PC-9 (cell line): ENCODE measurements at regions not wholly inside any gene's neighbourhood (a gene's known extent, or its start where the extent isn't known, plus 50 kb on each side); places are given as distances from the start of the nearest gene placed in this dataset.
"Not testable (repeated sequence)": the region's sequence is repeated elsewhere in the genome, so short reads cannot be mapped to it uniquely, and the experiment has no call there.

Experiments
- BruUV-seq: library from RNA; stranded (reverse); fragments of 400-500 nt; replicated peaks from 2 replicates; lab custom pipeline; 2021; lab: Mats Ljungman, UMichigan
- CTCF ChIA-PET: fragments of 300-600 bp; sonication (Branson Sonifier 250); formaldehyde crosslinking; loops from one replicate; lab custom pipeline; 2022; ENCODE audit warnings: antibody characterized with exemption; lab: Charles Lee
- POLR2A ChIA-PET: fragments of 300-600 bp; sonication (Branson Sonifier 250); formaldehyde crosslinking; loops from one replicate; lab custom pipeline; 2022; ENCODE audit warnings: antibody characterized with exemption; ENCODE audit not compliant: unreplicated experiment; lab: Charles Lee
- DNase-seq, 2 experiments: peaks; one replicate each; pipeline versions ENCODE4 v3.0.0 to v3.0.0-alpha.2; 2015 to 2022; ENCODE audit warnings: mixed read lengths in 1 of 2
- H2AFZ ChIP-seq: fragments of 200-600 bp; sonication (generic); 2 replicates; pipeline ENCODE4 v1.8.1; 2017; ENCODE audit warnings: antibody characterized with exemption
- H3F3A ChIP-seq: fragments of 200-600 bp; sonication (generic); 2 replicates; pipeline ENCODE4 v1.8.1; 2017; ENCODE audit warnings: antibody characterized with exemption, mild to moderate bottlenecking, low read depth; ENCODE audit not compliant: insufficient read depth
- H3K27ac ChIP-seq: fragments of 200-600 bp; sonication (generic); 2 replicates; pipeline ENCODE4 v1.6.1; 2016; ENCODE audit warnings: mixed run types
- H3K27me3 ChIP-seq: fragments of 200-600 bp; sonication (generic); 2 replicates; pipeline ENCODE4 v1.6.1; 2016; ENCODE audit warnings: low read depth, mixed run types; ENCODE audit not compliant: insufficient read depth
- H3K36me3 ChIP-seq: fragments of 200-600 bp; sonication (generic); 2 replicates; pipeline ENCODE4 v1.6.1; 2016; ENCODE audit warnings: low read depth, mixed run types
- H3K4me1 ChIP-seq: fragments of 200-600 bp; sonication (generic); replicated peaks from 2 replicates; pipeline ENCODE4 v1.6.1; 2016; ENCODE audit warnings: mixed run types; ENCODE audit not compliant: insufficient read depth
- H3K4me2 ChIP-seq: fragments of 200-600 bp; sonication (generic); 2 replicates; pipeline ENCODE4 v1.6.1; 2017; ENCODE audit warnings: mixed run types
- H3K4me3 ChIP-seq: fragments of 200-600 bp; sonication (generic); 2 replicates; pipeline ENCODE4 v1.6.1; 2016; ENCODE audit warnings: mixed run types
- H3K79me2 ChIP-seq: fragments of 200-600 bp; sonication (generic); 2 replicates; pipeline ENCODE4 v1.6.1; 2017; ENCODE audit warnings: low read depth, mixed run types
- H3K9me2 ChIP-seq: fragments of 200-600 bp; sonication (generic); 2 replicates; pipeline ENCODE4 v1.8.1; 2017; ENCODE audit warnings: mild to moderate bottlenecking; ENCODE audit not compliant: insufficient read depth
- H3K9me3 ChIP-seq: fragments of 200-600 bp; sonication (generic); 2 replicates; pipeline ENCODE4 v1.8.1; 2016; ENCODE audit warnings: low read depth; ENCODE audit not compliant: insufficient read depth
- H4K20me1 ChIP-seq: fragments of 200-600 bp; sonication (generic); 2 replicates; pipeline ENCODE4 v1.8.1; 2017; ENCODE audit not compliant: insufficient read depth
- CTCF ChIP-seq: fragments of 200-600 bp; sonication (generic); conservative IDR thresholded peaks from 2 replicates; pipeline ENCODE4 v1.6.1; 2017; ENCODE audit warnings: mixed run types, antibody characterized with exemption, mild to moderate bottlenecking, moderate library complexity
- EZH2 ChIP-seq: fragments of 200-600 bp; sonication (generic); IDR thresholded peaks from 2 replicates; pipeline ENCODE4 v1.8.0; 2017; ENCODE audit warnings: antibody characterized with exemption, low read depth
- intact Hi-C: fragments of 100-400 bp; cut with micrococcal nuclease; formaldehyde crosslinking; loops from one replicate; pipeline ENCODE4 v1.10.0; 2022; ENCODE audit not compliant: unreplicated experiment

DNA sequence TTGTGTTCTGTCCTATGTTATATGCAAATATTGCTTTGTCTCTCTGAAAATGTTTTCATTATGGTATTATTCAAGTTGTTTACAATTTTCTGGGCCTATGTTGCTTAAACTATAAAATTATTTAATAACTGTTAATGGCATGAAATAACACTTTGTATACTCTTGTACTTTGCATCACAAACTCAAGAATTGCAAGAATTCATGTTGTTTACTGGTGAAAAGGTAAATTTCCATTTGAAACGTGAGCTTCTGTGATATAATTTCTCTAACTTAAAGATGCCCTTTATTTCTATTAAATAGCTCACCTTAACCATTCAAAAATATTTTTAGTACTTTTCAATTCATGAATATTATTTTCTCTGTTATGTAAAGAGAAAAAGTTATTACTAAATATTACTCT is 1504.2 kb downstream of the SUCLG1 start:
- no peaks in the 10 kb centered on the region for H4K20me1 ChIP-seq
- ChIA-PET CTCF (no interaction called here), POLR2A (no interaction called here)
- no peak overlapping the region for H3K4me2 ChIP-seq
- no peaks in the 10 kb centered on the region for H3K79me2 ChIP-seq
- H3K27ac ChIP-seq = no peak overlapping the region
- no TSS peak for BruUV-seq
- H3K9me2 ChIP-seq = no peaks in the 10 kb centered on the region
- intact Hi-C loops = no loop called here
- H3K36me3 ChIP-seq = no peaks in the 10 kb centered on the region
- H2AFZ ChIP-seq = no peak overlapping the region
- TF ChIP-seq EZH2 (no peak), CTCF (no peak)
- no peak for DNase-seq
- H3K4me3 ChIP-seq = no peak overlapping the region
- no peaks in the 10 kb centered on the region for H3K27me3 ChIP-seq
- no peaks in the 10 kb centered on the region for H3K9me3 ChIP-seq
- H3F3A ChIP-seq = no peaks in the 10 kb centered on the region
- no peaks in the 10 kb centered on the region for H3K4me1 ChIP-seq

DNA sequence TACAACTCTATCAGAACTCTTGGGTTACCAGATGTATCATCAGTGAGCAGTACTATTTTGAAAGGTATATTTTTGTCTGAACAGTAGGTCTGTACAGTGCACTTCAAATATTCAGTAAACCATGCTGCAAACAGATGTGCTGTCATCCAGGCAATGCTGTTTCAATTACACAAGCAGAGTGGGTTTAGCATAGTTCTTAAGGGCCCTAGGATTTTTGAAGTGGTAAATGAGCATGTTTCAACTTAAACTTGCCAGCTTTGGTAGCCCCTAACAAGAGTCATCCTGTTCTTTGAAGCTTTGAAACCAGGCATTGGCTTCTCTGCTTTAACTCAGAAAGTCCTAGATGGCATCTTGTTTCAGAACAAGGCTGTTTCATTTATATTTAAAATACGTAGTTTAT is 1519.9 kb downstream of the SUCLG1 start:
- CTCF ChIA-PET = no interaction called here
- no peaks in the 10 kb centered on the region for H3K4me1 ChIP-seq
- no peaks in the 10 kb centered on the region for H3K9me2 ChIP-seq
- POLR2A ChIA-PET = no interaction called here
- H3K9me3 ChIP-seq = no peaks in the 10 kb centered on the region
- H2AFZ ChIP-seq = no peak overlapping the region
- H3K27ac ChIP-seq = no peak overlapping the region
- intact Hi-C loops = no loop called here
- TF ChIP-seq CTCF (no peak), EZH2 (no peak)
- H3K79me2 ChIP-seq = no peaks in the 10 kb centered on the region
- no peaks in the 10 kb centered on the region for H4K20me1 ChIP-seq
- DNase-seq = no peak
- no peaks in the 10 kb centered on the region for H3K36me3 ChIP-seq
- no TSS peak for BruUV-seq
- H3F3A ChIP-seq = no peaks in the 10 kb centered on the region
- no peaks in the 10 kb centered on the region for H3K27me3 ChIP-seq
- H3K4me3 ChIP-seq = no peak overlapping the region
- no peak overlapping the region for H3K4me2 ChIP-seq

DNA sequence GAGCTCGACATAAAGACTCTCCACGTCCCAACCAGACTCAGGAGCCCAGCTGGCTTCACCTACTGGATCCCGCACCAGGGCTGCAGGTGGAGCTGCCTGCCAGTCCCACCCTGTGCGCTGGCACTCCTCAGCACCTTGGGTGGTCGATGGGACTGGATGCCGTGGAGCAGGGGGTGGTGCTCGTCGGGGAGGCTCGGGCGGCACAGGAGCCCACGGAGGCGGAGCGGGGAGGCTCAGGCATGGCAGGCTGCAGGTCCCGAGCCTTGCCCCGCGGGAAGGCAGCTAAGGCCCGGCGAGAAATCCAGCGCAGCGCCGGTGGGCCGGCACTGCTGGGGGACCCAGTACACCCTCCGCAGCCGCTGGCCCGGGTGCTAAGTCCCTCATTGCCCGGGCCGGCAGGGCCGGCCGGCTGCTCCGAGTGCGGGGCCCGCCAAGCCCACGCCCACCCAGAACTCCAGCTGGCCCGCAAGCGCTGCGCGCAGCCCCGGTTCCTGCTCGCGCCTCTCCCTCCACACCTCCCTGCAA is 1520.7 kb downstream of the SUCLG1 start:
- H3K4me3 ChIP-seq, BruUV-seq, H3F3A ChIP-seq, H3K9me3 ChIP-seq, DNase-seq, CTCF ChIA-PET, H3K4me2 ChIP-seq, H4K20me1 ChIP-seq, H3K9me2 ChIP-seq, H2AFZ ChIP-seq, intact Hi-C loops, POLR2A ChIA-PET, H3K27ac ChIP-seq, H3K79me2 ChIP-seq, H3K36me3 ChIP-seq, H3K4me1 ChIP-seq, H3K27me3 ChIP-seq: not testable (repeated sequence)

- intact Hi-C loops = no loop called here
- H3F3A ChIP-seq = no peaks in the 10 kb centered on the region
- H2AFZ ChIP-seq = no peak overlapping the region
- H4K20me1 ChIP-seq = no peaks in the 10 kb centered on the region
- H3K27ac ChIP-seq = no peak overlapping the region
- H3K4me1 ChIP-seq = no peaks in the 10 kb centered on the region
- no TSS peak for BruUV-seq
- CTCF ChIA-PET = no interaction called here
- no peaks in the 10 kb centered on the region for H3K27me3 ChIP-seq
- DNase-seq = no peak
- H3K36me3 ChIP-seq = no peaks in the 10 kb centered on the region
- no peaks in the 10 kb centered on the region for H3K9me3 ChIP-seq
- H3K79me2 ChIP-seq = no peaks in the 10 kb centered on the region
- H3K9me2 ChIP-seq = no peaks in the 10 kb centered on the region
- TF ChIP-seq CTCF = no peak
- no peak for TF ChIP-seq EZH2
- H3K4me2 ChIP-seq = no peak overlapping the region
- POLR2A ChIA-PET = no interaction called here
- H3K4me3 ChIP-seq = no peak overlapping the region
Measured at GRCh38 chr2:82913566-82913965, 1545.5 kb downstream of the SUCLG1 start.
